A549 (cell line): ENCODE measurements at regions not wholly inside any gene's neighbourhood (a gene's known extent, or its start where the extent isn't known, plus 50 kb on each side); places are given as distances from the start of the nearest gene placed in this dataset.

Experiments
- ATAC-seq, 2 experiments: fragments of 200-7000 bp in 1 of 2; fragments of >200 bp in 1 of 2; cut with Nextera tagmentation in 1 of 2; cut with Tn5 transposase in 1 of 2; 3 replicates each; pipeline versions ENCODE4 v1.8.0 to v1.9.1; 2018 to 2020; ENCODE audit warnings: mild to moderate bottlenecking in 1 of 2, moderate library complexity in 1 of 2
- CTCF ChIA-PET: fragments of 300-600 bp; sonication (Branson Sonifier 250); formaldehyde crosslinking; extraction: SDS; loops from one replicate; lab custom pipeline; 2021; ENCODE audit warnings: antibody characterized with exemption, inconsistent platforms; lab: Yijun Ruan, JAX
- POLR2A ChIA-PET: fragments of 350-600 bp; formaldehyde crosslinking; extraction: SDS; loops from one replicate; lab custom pipeline; 2021; ENCODE audit warnings: antibody characterized with exemption, inconsistent platforms; lab: Yijun Ruan, JAX
- DNase-seq, 2 experiments: peaks; one replicate each; pipeline versions ENCODE4 v3.0.0 to v3.0.0-alpha.2; 2011 to 2016; ENCODE audit warnings: low read depth in 1 of 2, low spot score in 1 of 2
- FAIRE-seq: peaks from 2 replicates; lab custom pipeline; 2011; peaks lifted over from hg19 to GRCh38; lab: Jason Lieb, UNC
- H3K27ac ChIP-seq, 2 experiments: fragments of >200 bp; sonication (Bioruptor Twin); formaldehyde crosslinking; 3 replicates each; pipeline ENCODE4 v1.5.1; 2016 to 2017
- H3K4me1 ChIP-seq: fragments of >200 bp; sonication (Bioruptor Twin); formaldehyde crosslinking; 3 replicates; pipeline ENCODE4 v1.6.1; 2016
- H3K4me2 ChIP-seq: fragments of >200 bp; sonication (Bioruptor Twin); formaldehyde crosslinking; 3 replicates; pipeline ENCODE4 v1.6.1; 2016
- H3K4me3 ChIP-seq: fragments of >200 bp; sonication (Bioruptor Twin); formaldehyde crosslinking; 3 replicates; pipeline ENCODE4 v1.5.1; 2016
- H3K9me3 ChIP-seq: fragments of >200 bp; sonication (Bioruptor Twin); formaldehyde crosslinking; 3 replicates; pipeline ENCODE4 v1.6.1; 2016
- CBX8 ChIP-seq: fragments of 200-600 bp; sonication (generic); IDR thresholded peaks from 2 replicates; pipeline ENCODE4 v1.6.1; 2016
- CEBPB ChIP-seq, 2 experiments: fragments of >200 bp in 1 of 2; sonication (Bioruptor Twin) in 1 of 2; formaldehyde crosslinking in 1 of 2; IDR thresholded peaks; 2 replicates each; pipeline ENCODE4 v1.6.1; 2012 to 2016
- CHD2 ChIP-seq: fragments of 150-350 bp; IDR thresholded peaks from 2 replicates; pipeline ENCODE4 v1.6.1; 2014; ENCODE audit warnings: low read length; ENCODE audit not compliant: partially characterized antibody
- CHD4 ChIP-seq: fragments of 200-600 bp; sonication (generic); IDR thresholded peaks from 2 replicates; pipeline ENCODE4 v1.6.1; 2016; ENCODE audit warnings: antibody characterized with exemption, mild to moderate bottlenecking, borderline replicate concordance
- E2F6 ChIP-seq: IDR thresholded peaks from 2 replicates; pipeline ENCODE4 v1.6.1; 2012; ENCODE audit warnings: low read depth, borderline replicate concordance
- EHMT2 ChIP-seq: fragments of 200-600 bp; sonication (generic); IDR thresholded peaks from 2 replicates; pipeline ENCODE4 v1.6.1; 2016; ENCODE audit warnings: antibody characterized with exemption, low read depth, mild to moderate bottlenecking, moderate library complexity
- ELK1 ChIP-seq: fragments of 150-350 bp; IDR thresholded peaks from 2 replicates; pipeline ENCODE4 v1.6.1; 2014; ENCODE audit warnings: low read depth, mild to moderate bottlenecking, low read length
- EP300 ChIP-seq, 2 experiments: fragments of >200 bp; sonication (Bioruptor Twin); formaldehyde crosslinking; IDR thresholded peaks; 2 replicates in 1 of 2; 3 replicates in 1 of 2; pipeline ENCODE4 v1.6.1; 2016 to 2017
- ESRRA ChIP-seq: fragments of 150-350 bp; IDR thresholded peaks from 2 replicates; pipeline ENCODE4 v1.6.1; 2014; ENCODE audit warnings: mild to moderate bottlenecking, low read length, borderline replicate concordance
- HEYL ChIP-seq: fragments of 250-450 bp; sonication (Bioruptor Pico); IDR thresholded peaks from 2 replicates; pipeline ENCODE4 v1.8.0; 2021; ENCODE audit warnings: mild to moderate bottlenecking, moderate library complexity
- HOXB5 ChIP-seq: fragments of 250-450 bp; sonication (Bioruptor Pico); IDR thresholded peaks from 2 replicates; pipeline ENCODE4 v1.5.0; 2020; ENCODE audit warnings: mild to moderate bottlenecking, moderate library complexity
- JUN ChIP-seq, 2 experiments: fragments of >200 bp; sonication (Bioruptor Twin); formaldehyde crosslinking; IDR thresholded peaks; 2 replicates in 1 of 2; 3 replicates in 1 of 2; pipeline ENCODE4 v1.6.1; 2016 to 2017
- JUNB ChIP-seq: fragments of >200 bp; sonication (Bioruptor Twin); formaldehyde crosslinking; IDR thresholded peaks from 2 replicates; pipeline ENCODE4 v1.6.1; 2016
- KDM1A ChIP-seq: fragments of 200-600 bp; sonication (generic); IDR thresholded peaks from 2 replicates; pipeline ENCODE4 v1.6.1; 2016; ENCODE audit warnings: low read depth, mild to moderate bottlenecking
- MYC ChIP-seq: IDR thresholded peaks from 2 replicates; pipeline ENCODE4 v1.6.1; 2012; ENCODE audit warnings: mild to moderate bottlenecking, inconsistent platforms, low read length, improper control_type of control experiment, borderline replicate concordance
- PBX3 ChIP-seq: IDR thresholded peaks from 2 replicates; pipeline ENCODE4 v1.6.1; 2012
- POLR2A ChIP-seq: IDR thresholded peaks from 2 replicates; pipeline ENCODE4 v1.6.1; 2012; ENCODE audit warnings: mild to moderate bottlenecking, low read length
- POLR2AphosphoS2 ChIP-seq: conservative IDR thresholded peaks from 2 replicates; pipeline ENCODE4 v1.6.1; 2012; ENCODE audit warnings: low read length, improper control_type of control experiment, inconsistent platforms
- RARB ChIP-seq: fragments of 250-450 bp; sonication (Bioruptor Pico); IDR thresholded peaks from 2 replicates; pipeline ENCODE4 v1.8.0; 2021; ENCODE audit warnings: mild to moderate bottlenecking, moderate library complexity
- RCOR1 ChIP-seq: fragments of 150-350 bp; IDR thresholded peaks from 2 replicates; pipeline ENCODE4 v1.6.1; 2014; ENCODE audit warnings: antibody characterized with exemption, low read length, low read depth
- RNF2 ChIP-seq: fragments of 200-600 bp; sonication (generic); IDR thresholded peaks from 2 replicates; pipeline ENCODE4 v1.6.1; 2016; ENCODE audit warnings: low read depth, mild to moderate bottlenecking, antibody characterized with exemption, moderate library complexity, borderline replicate concordance
- SMC3 ChIP-seq: fragments of >200 bp; sonication (Bioruptor Twin); formaldehyde crosslinking; IDR thresholded peaks from 3 replicates; pipeline ENCODE4 v1.6.1; 2018; ENCODE audit warnings: inconsistent platforms
- TFCP2L1 ChIP-seq: fragments of 250-450 bp; sonication (Bioruptor Pico); IDR thresholded peaks from 2 replicates; pipeline ENCODE4 v1.5.0; 2021; ENCODE audit warnings: mild to moderate bottlenecking
- ZFP36 ChIP-seq: fragments of 450-650 bp; IDR thresholded peaks from 2 replicates; pipeline ENCODE4 v1.6.1; 2014; ENCODE audit warnings: borderline replicate concordance; ENCODE audit not compliant: partially characterized antibody
- ZNF302 ChIP-seq: fragments of 250-450 bp; sonication (Bioruptor Pico); IDR thresholded peaks from 2 replicates; pipeline ENCODE4 v1.9.0; 2021; ENCODE audit warnings: inconsistent platforms, mild to moderate bottlenecking, moderate library complexity
- WGBS: methylation state at CpG from one replicate; pipeline ENCODE4 v1.1.6; 2017; ENCODE audit errors: missing lambda C conversion rate; 5-methylcytosine and 5-hydroxymethylcytosine counted together

GRCh38 chr7:106515321-106515720 lies 145.6 kb downstream of the CCDC71L start:
- DNase-seq (no peak), ATAC-seq (no peak), FAIRE-seq (no peak)
- Histone ChIP-seq H3K4me3 (no peak overlapping the region), H3K27ac (no peak overlapping the region), H3K4me2 (no peak overlapping the region), H3K4me1 (no peaks in the 10 kb centered on the region), H3K9me3 (no peaks in the 10 kb centered on the region)
- ChIA-PET CTCF (interaction anchor here (0.6 kb wide), 1 partner anchor 323 kb away, joined by 4 read pairs; no protein-coding TSS in a partner anchor), POLR2A (no interaction called here)
- WGBS, result 37% methylated on average over 3 of the region's 3 CpGs
- TF ChIP-seq ZFP36, result no peak
- no peak for TF ChIP-seq KDM1A
- TF ChIP-seq ESRRA, result no peak
- TF ChIP-seq JUN (IDR thresholded peaks at IDR 0.05), result no peak
- TF ChIP-seq RCOR1, result no peak
- no peak for TF ChIP-seq MYC
- no peak for TF ChIP-seq RARB (CRISPR knock-in tag)
- TF ChIP-seq RNF2, result no peak
- TF ChIP-seq EP300 (IDR thresholded peaks at IDR 0.05), result no peak
- TF ChIP-seq PBX3, result no peak
- no peak for TF ChIP-seq CHD2
- TF ChIP-seq CEBPB (IDR thresholded peaks at IDR 0.05), result no peak

- Histone ChIP-seq H3K27ac (no peak overlapping the region), H3K4me1 (no peaks in the 10 kb centered on the region), H3K9me3 (no peaks in the 10 kb centered on the region), H3K4me3 (no peak overlapping the region), H3K4me2 (no peak overlapping the region)
- TF ChIP-seq EHMT2 (no peak), E2F6 (no peak), ZNF302 (CRISPR knock-in tag) (no peak), CBX8 (no peak), HEYL (no peak), CHD2 (no peak), HOXB5 (no peak), ELK1 (no peak), JUNB (no peak), SMC3 (no peak)
- CTCF ChIA-PET, result no interaction called here
- POLR2A ChIA-PET, result no interaction called here
- ATAC-seq, result no peak
- WGBS, result 64% methylated on average over 3 of the region's 3 CpGs
- no peak for FAIRE-seq
- no peak for DNase-seq
Measured at GRCh38 chr7:106514881-106515280, 146.1 kb downstream of the CCDC71L start.

- H3K4me2 ChIP-seq, result no peak overlapping the region
- ATAC-seq (no peak), DNase-seq (no peak), FAIRE-seq (no peak)
- no peak overlapping the region for H3K4me3 ChIP-seq
- H3K27ac ChIP-seq, result no peak overlapping the region
- no peaks in the 10 kb centered on the region for H3K4me1 ChIP-seq
- ChIA-PET CTCF (interaction anchor here (1.2 to 1.6 kb wide), 2 partner anchors 9 to 336 kb away, joined by 3 to 5 read pairs; no protein-coding TSS in a partner anchor), POLR2A (no interaction called here)
- no peak for TF ChIP-seq POLR2AphosphoS2
- TF ChIP-seq ELK1, result no peak
- no peak for TF ChIP-seq POLR2A
- no peak for TF ChIP-seq CBX8
- TF ChIP-seq TFCP2L1 (CRISPR knock-in tag), result no peak
- no peak for TF ChIP-seq KDM1A
- TF ChIP-seq CHD4, result no peak
- no peak for TF ChIP-seq JUNB
- no peaks in the 10 kb centered on the region for H3K9me3 ChIP-seq
- whole genome bisulfite sequencing, result 87% methylated on average over 2 of the region's 2 CpGs
Measured at GRCh38 chr7:106512217-106512616, 148.7 kb downstream of the CCDC71L start.
